SK-N-SH treated with all-trans-retinoic acid at 6 μM for 48 hours (cell line): ENCODE measurements at regions not wholly inside any gene's neighbourhood (a gene's known extent, or its start where the extent isn't known, plus 50 kb on each side); places are given as distances from the start of the nearest gene placed in this dataset.

ENCODE experiments used
- ATAC-seq: fragments of 200-7000 bp; cut with Tn5 transposase; 3 replicates; pipeline ENCODE4 v1.9.1; 2020; ENCODE audit warnings: mild to moderate bottlenecking, moderate library complexity
- ARNTL ChIP-seq: fragments of 450-650 bp; formaldehyde crosslinking; IDR thresholded peaks from 2 replicates; pipeline ENCODE4 v1.5.0; 2020; ENCODE audit warnings: low read depth, mild to moderate bottlenecking, moderate library complexity, borderline replicate concordance
- BACH2 ChIP-seq: fragments of 250-450 bp; sonication (Bioruptor Pico); IDR thresholded peaks from 2 replicates; pipeline ENCODE4 v1.9.0; 2021; ENCODE audit warnings: mild to moderate bottlenecking, borderline replicate concordance
- CSDC2 ChIP-seq: fragments of 250-450 bp; sonication (Bioruptor Pico); IDR thresholded peaks from 2 replicates; pipeline ENCODE4 v1.5.0; 2020; ENCODE audit warnings: mild to moderate bottlenecking, moderate library complexity
- CSRNP3 ChIP-seq: fragments of 250-450 bp; sonication (Bioruptor Pico); IDR thresholded peaks from 2 replicates; pipeline ENCODE4 v1.5.1; 2021; ENCODE audit warnings: mild to moderate bottlenecking, moderate library complexity
- ESRRG ChIP-seq: fragments of 250-450 bp; sonication (Bioruptor Pico); IDR thresholded peaks from 2 replicates; pipeline ENCODE4 v1.6.1; 2021; ENCODE audit warnings: mild to moderate bottlenecking
- GLIS3 ChIP-seq: fragments of 250-450 bp; sonication (Bioruptor Pico); IDR thresholded peaks from 2 replicates; pipeline ENCODE4 v1.5.0; 2020; ENCODE audit warnings: mild to moderate bottlenecking, moderate library complexity
- ISL1 ChIP-seq: fragments of 250-450 bp; sonication (Bioruptor Pico); IDR thresholded peaks from 2 replicates; pipeline ENCODE4 v2.1.2; 2022; ENCODE audit warnings: mild to moderate bottlenecking, moderate library complexity
- OSR1 ChIP-seq: fragments of 250-450 bp; sonication (Bioruptor Pico); IDR thresholded peaks from 2 replicates; pipeline ENCODE4 v1.8.0; 2022; ENCODE audit warnings: moderate library complexity, mild to moderate bottlenecking, inconsistent platforms
- PATZ1 ChIP-seq: fragments of 250-450 bp; sonication (Bioruptor Pico); IDR thresholded peaks from 2 replicates; pipeline ENCODE4 v1.8.0; 2020; ENCODE audit warnings: mild to moderate bottlenecking, moderate library complexity, borderline replicate concordance
- POU6F1 ChIP-seq: fragments of 250-450 bp; sonication (Bioruptor Pico); IDR thresholded peaks from 2 replicates; pipeline ENCODE4 v1.8.0; 2021; ENCODE audit warnings: low read depth, mild to moderate bottlenecking, moderate library complexity, borderline replicate concordance
- PPARA ChIP-seq: fragments of 250-450 bp; sonication (Bioruptor Pico); IDR thresholded peaks from 2 replicates; pipeline ENCODE4 v1.5.0; 2020; ENCODE audit warnings: mild to moderate bottlenecking, borderline replicate concordance
- RARB ChIP-seq: fragments of 250-450 bp; sonication (Bioruptor Pico); IDR thresholded peaks from 2 replicates; pipeline ENCODE4 v1.8.0; 2021; ENCODE audit warnings: mild to moderate bottlenecking, moderate library complexity
- SNAI2 ChIP-seq: fragments of 250-450 bp; sonication (Bioruptor Pico); IDR thresholded peaks from 2 replicates; pipeline ENCODE4 v1.5.0; 2020; ENCODE audit warnings: mild to moderate bottlenecking, moderate library complexity
- TCF4 ChIP-seq: fragments of 250-450 bp; sonication (Bioruptor Pico); IDR thresholded peaks from 2 replicates; pipeline ENCODE4 v1.8.0; 2021; ENCODE audit warnings: mild to moderate bottlenecking, moderate library complexity, borderline replicate concordance
- TOX ChIP-seq: fragments of 250-450 bp; sonication (Bioruptor Pico); IDR thresholded peaks from 2 replicates; pipeline ENCODE4 v1.8.0; 2021; ENCODE audit warnings: mild to moderate bottlenecking, moderate library complexity, borderline replicate concordance
- TSHZ2 ChIP-seq: fragments of 250-450 bp; sonication (Bioruptor Pico); IDR thresholded peaks from 2 replicates; pipeline ENCODE4 v1.5.0; 2020; ENCODE audit warnings: mild to moderate bottlenecking, moderate library complexity
- ZFP3 ChIP-seq: fragments of 250-450 bp; sonication (Bioruptor Pico); IDR thresholded peaks from 2 replicates; pipeline ENCODE4 v1.5.0; 2020; ENCODE audit warnings: mild to moderate bottlenecking, moderate library complexity
- ZFP30 ChIP-seq: fragments of 450-650 bp; formaldehyde crosslinking; IDR thresholded peaks from 2 replicates; pipeline ENCODE4 v1.5.0; 2022; ENCODE audit warnings: mild to moderate bottlenecking, moderate library complexity
- ZNF565 ChIP-seq: fragments of 450-650 bp; formaldehyde crosslinking; conservative IDR thresholded peaks from 2 replicates; pipeline ENCODE4 v1.5.0; 2020; ENCODE audit warnings: low read depth, mild to moderate bottlenecking, moderate library complexity
- ZNF70 ChIP-seq: fragments of 450-650 bp; formaldehyde crosslinking; IDR thresholded peaks from 2 replicates; pipeline ENCODE4 v1.5.0; 2020; ENCODE audit warnings: mild to moderate bottlenecking, moderate library complexity
- ZNF8 ChIP-seq: fragments of 450-650 bp; formaldehyde crosslinking; IDR thresholded peaks from 2 replicates; pipeline ENCODE4 v1.5.0; 2020; ENCODE audit warnings: mild to moderate bottlenecking, moderate library complexity

GRCh38 chr17:31741371-31741770, 117.7 kb downstream of the COPRS start:
- TF ChIP-seq POU6F1 (CRISPR knock-in tag) (no peak), ESRRG (CRISPR knock-in tag) (no peak), TOX (CRISPR knock-in tag) (no peak), PATZ1 (CRISPR knock-in tag) (no peak), ZNF8 (CRISPR knock-in tag) (no peak), TCF4 (CRISPR knock-in tag) (no peak), PPARA (CRISPR knock-in tag) (no peak), GLIS3 (no peak), BACH2 (CRISPR knock-in tag) (no peak), ZNF70 (no peak), CSDC2 (no peak), CSRNP3 (CRISPR knock-in tag) (no peak), ZNF565 (CRISPR knock-in tag) (no peak), ARNTL (CRISPR knock-in tag) (no peak), SNAI2 (no peak), RARB (CRISPR knock-in tag) (no peak), ISL1 (CRISPR knock-in tag) (no peak), TSHZ2 (CRISPR knock-in tag) (no peak)
- ATAC-seq, result no peak

- TF ChIP-seq OSR1 (CRISPR knock-in tag) (no peak), TSHZ2 (CRISPR knock-in tag) (no peak), ZFP30 (CRISPR knock-in tag) (no peak), ESRRG (CRISPR knock-in tag) (no peak), ZNF565 (CRISPR knock-in tag) (no peak), GLIS3 (no peak), PATZ1 (CRISPR knock-in tag) (no peak), CSRNP3 (CRISPR knock-in tag) (no peak), ZNF70 (no peak), ZFP3 (CRISPR knock-in tag) (no peak), TCF4 (CRISPR knock-in tag) (0 out of 2 replicates have a peak, but pooled peaks have one; percentile 32), TOX (CRISPR knock-in tag) (no peak), PPARA (CRISPR knock-in tag) (no peak), ISL1 (CRISPR knock-in tag) (peak; percentile 66)
- ATAC-seq, result peak; percentile 76
Observed at GRCh38 chr17:31740611-31741082, 118.4 kb downstream of the COPRS start.
